Keratinocyte (primary cell): ENCODE measurements at regions not wholly inside any gene's neighbourhood (a gene's known extent, or its start where the extent isn't known, plus 50 kb on each side); places are given as distances from the start of the nearest gene placed in this dataset.

Experiments used
- DNase-seq: peaks from one replicate; pipeline ENCODE4 v3.0.0-alpha.2; 2011; ENCODE audit warnings: low read depth, missing footprints, low spot score
- FAIRE-seq: peaks from 2 replicates; lab custom pipeline; 2011; peaks lifted over from hg19 to GRCh38; lab: Jason Lieb, UNC
- H2AFZ ChIP-seq: 2 replicates; pipeline ENCODE4 v1.6.0; 2012; ENCODE audit warnings: low read length, control low read depth, inconsistent platforms; ENCODE audit not compliant: control insufficient read depth
- H3K27ac ChIP-seq: 2 replicates; pipeline ENCODE4 v1.5.1; 2011; ENCODE audit warnings: low read length; ENCODE audit not compliant: control insufficient read depth, insufficient read depth
- H3K27me3 ChIP-seq: 3 replicates; pipeline ENCODE4 v1.6.0; 2011; ENCODE audit warnings: low read length; ENCODE audit not compliant: control insufficient read depth, insufficient read depth; ENCODE audit errors: extremely low read depth
- H3K36me3 ChIP-seq, 2 experiments: 2 replicates in 1 of 2; 3 replicates in 1 of 2; pipeline ENCODE4 v1.5.1; 2011; ENCODE audit warnings: low read length in 2 of 2, mild to moderate bottlenecking in 1 of 2; ENCODE audit not compliant: control insufficient read depth in 2 of 2, insufficient read depth in 2 of 2; ENCODE audit errors: extremely low read depth in 1 of 2
- H3K4me1 ChIP-seq: 3 replicates; pipeline ENCODE4 v1.5.1; 2011; ENCODE audit warnings: low read length; ENCODE audit not compliant: control insufficient read depth, insufficient read depth; ENCODE audit errors: extremely low read depth
- H3K4me2 ChIP-seq: 3 replicates; pipeline ENCODE4 v1.6.0; 2011; ENCODE audit warnings: low read depth, low read length; ENCODE audit not compliant: control insufficient read depth, insufficient read depth; ENCODE audit errors: extremely low read depth
- H3K4me3 ChIP-seq, 3 experiments: fragments of 200-600 bp in 1 of 3; sonication (generic) in 1 of 3; 2 replicates in 2 of 3; 3 replicates in 1 of 3; pipeline ENCODE4 v1.5.1; 2011 to 2016; ENCODE audit warnings: low read length in 3 of 3, mild to moderate bottlenecking in 3 of 3, control low read depth in 2 of 3, inconsistent platforms in 1 of 3, low read depth in 1 of 3, mixed read lengths in 1 of 3, mixed run types in 1 of 3, moderate library complexity in 1 of 3; ENCODE audit not compliant: control insufficient read depth in 2 of 3, insufficient read depth in 2 of 3; ENCODE audit errors: extremely low read depth in 1 of 3
- H3K79me2 ChIP-seq: 2 replicates; pipeline ENCODE4 v1.6.0; 2012; ENCODE audit warnings: low read length; ENCODE audit not compliant: control insufficient read depth, insufficient read depth
- H3K9ac ChIP-seq: 3 replicates; pipeline ENCODE4 v1.6.0; 2011; ENCODE audit warnings: low read length; ENCODE audit not compliant: control insufficient read depth, insufficient read depth; ENCODE audit errors: extremely low read depth
- H3K9me1 ChIP-seq: 3 replicates; pipeline ENCODE4 v1.6.0; 2011; ENCODE audit warnings: low read length; ENCODE audit not compliant: control insufficient read depth, insufficient read depth; ENCODE audit errors: extremely low read depth
- H3K9me3 ChIP-seq: 2 replicates; pipeline ENCODE4 v1.5.1; 2012; ENCODE audit warnings: low read depth, low read length; ENCODE audit not compliant: control insufficient read depth
- H4K20me1 ChIP-seq: 3 replicates; pipeline ENCODE4 v1.6.0; 2011; ENCODE audit warnings: low read length; ENCODE audit not compliant: control insufficient read depth, insufficient read depth; ENCODE audit errors: extremely low read depth
- CTCF ChIP-seq, 3 experiments: IDR thresholded peaks in 1 of 3; conservative IDR thresholded peaks in 1 of 3; optimal IDR thresholded peaks in 1 of 3; 2 replicates in 2 of 3; 3 replicates in 1 of 3; pipeline versions ENCODE3 to v1.5.1; 2011; ENCODE audit warnings: low read length in 3 of 3, mild to moderate bottlenecking in 3 of 3, moderate library complexity in 2 of 3, control low read depth in 1 of 3, inconsistent platforms in 1 of 3; ENCODE audit not compliant: insufficient read depth in 2 of 3; ENCODE audit errors: extremely low read depth in 1 of 3
- EZH2 ChIP-seq: IDR thresholded peaks from one replicate; pipeline ENCODE4 v1.6.1; 2012; ENCODE audit warnings: inconsistent platforms, mild to moderate bottlenecking, low read length, moderate library complexity
- dilution Hi-C: fragments of 300-500 bp; cut with MboI; formaldehyde crosslinking; loops from one replicate; pipeline ENCODE4 v1.7.0; 2020; ENCODE audit warnings: low sequenced_read_pairs; ENCODE audit not compliant: extremely low pct_ligation_motif_present

DNA sequence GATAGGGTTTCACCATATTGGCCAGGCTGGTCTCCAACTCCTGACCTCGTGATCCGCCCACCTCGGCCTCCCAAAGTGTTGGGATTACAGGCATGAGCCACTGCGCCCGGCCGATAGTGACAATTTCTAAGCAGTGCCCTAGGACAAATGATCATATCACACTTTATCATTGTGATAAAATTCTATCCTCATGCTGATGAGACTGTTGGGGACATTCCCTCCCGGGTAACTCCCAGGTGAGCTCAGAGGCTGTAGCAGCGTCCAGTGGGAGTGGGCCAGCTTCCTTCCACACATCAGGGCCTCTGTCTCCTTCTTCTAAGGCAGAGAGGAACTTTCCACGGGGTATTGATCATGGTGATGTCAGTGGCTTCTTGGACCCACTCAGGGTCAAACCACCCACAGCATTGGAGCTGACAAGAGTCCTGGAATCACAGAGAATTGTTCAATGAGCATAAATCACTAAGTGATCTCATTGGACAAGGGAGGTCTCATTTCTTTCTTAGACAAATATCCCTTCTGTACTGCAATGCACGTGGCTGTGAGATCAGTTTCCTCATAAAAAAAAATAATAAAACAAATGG lies 256.1 kb downstream of the KLF6 start:
- FAIRE-seq: no peak
- TF ChIP-seq EZH2: no peak
- TF ChIP-seq CTCF (optimal IDR thresholded peaks at IDR 0.05 in 1 of 3, IDR thresholded peaks at IDR 0.05 in 1 of 3, conservative IDR thresholded peaks at IDR 0.05 in 1 of 3; ENCODE audit: extremely low read depth in 1 of 3, insufficient read depth in 2 of 3, low read length in 3 of 3): no peak
- dilution Hi-C loops: no loop called here

GRCh38 chr10:3528271-3528670 lies 256.7 kb downstream of the KLF6 start:
- H3K27ac ChIP-seq: peak overlapping the region; percentile 11
- H3K4me1 ChIP-seq: peaks cover 51% of the 10 kb centered on the region

More for the DNA sequence above, 256.1 kb downstream of the KLF6 start:
- no peaks in the 10 kb centered on the region for H4K20me1 ChIP-seq
- H3K4me1 ChIP-seq: peaks cover 54% of the 10 kb centered on the region
- H3K27ac ChIP-seq: no peak overlapping the region
- no peaks in the 10 kb centered on the region for H3K79me2 ChIP-seq
- H3K4me3 ChIP-seq: no peak overlapping the region
- H3K9me1 ChIP-seq: no peaks in the 10 kb centered on the region
- H3K36me3 ChIP-seq: no peaks in the 10 kb centered on the region
- H3K4me2 ChIP-seq: no peak overlapping the region
- no peak overlapping the region for H2AFZ ChIP-seq
- H3K9ac ChIP-seq: no peak overlapping the region
- no peak for DNase-seq
- no peaks in the 10 kb centered on the region for H3K9me3 ChIP-seq
- no peaks in the 10 kb centered on the region for H3K27me3 ChIP-seq

More at GRCh38 chr10:3528271-3528670, 256.7 kb downstream of the KLF6 start:
- FAIRE-seq (no peak), DNase-seq (no peak)
- Histone ChIP-seq H4K20me1 (no peaks in the 10 kb centered on the region), H3K36me3 (no peaks in the 10 kb centered on the region), H3K79me2 (no peaks in the 10 kb centered on the region), H2AFZ (no peak overlapping the region), H3K9me1 (no peaks in the 10 kb centered on the region), H3K9ac (no peak overlapping the region), H3K4me3 (no peak overlapping the region), H3K9me3 (no peaks in the 10 kb centered on the region), H3K4me2 (peak overlapping the region; percentile 42), H3K27me3 (no peaks in the 10 kb centered on the region)
- dilution Hi-C loops: no loop called here
- no peak for TF ChIP-seq CTCF (optimal IDR thresholded peaks at IDR 0.05 in 1 of 3, IDR thresholded peaks at IDR 0.05 in 1 of 3, conservative IDR thresholded peaks at IDR 0.05 in 1 of 3; ENCODE audit: extremely low read depth in 1 of 3, insufficient read depth in 2 of 3, low read length in 3 of 3)
- TF ChIP-seq EZH2: no peak
